ENCODE measurements at regions not wholly inside any gene's neighbourhood (a gene's known extent, or its start where the extent isn't known, plus 50 kb on each side); places are given as distances from the start of the nearest gene placed in this dataset.

DNA sequence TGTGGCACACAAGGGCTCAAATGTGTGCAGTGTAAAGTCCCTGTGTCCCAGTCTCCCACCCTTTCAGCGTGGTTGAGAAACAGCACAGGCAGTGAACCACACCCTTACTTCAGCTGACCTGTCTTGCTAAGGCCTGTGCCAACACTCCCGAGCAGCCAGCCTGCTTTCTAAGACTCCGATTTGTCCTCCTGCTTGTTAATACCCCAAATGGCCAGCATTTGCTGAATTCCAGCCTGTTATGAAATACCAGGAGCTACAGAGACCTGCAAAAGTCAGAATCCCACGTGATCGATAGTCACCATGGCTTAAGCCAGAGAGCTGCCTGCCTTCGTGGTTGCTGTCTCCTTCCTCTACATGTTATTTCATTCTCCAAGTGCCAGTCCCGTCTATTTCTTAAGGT is 200.5 kb downstream of the FGF9 start:
- TF ChIP-seq, protein P1, sequence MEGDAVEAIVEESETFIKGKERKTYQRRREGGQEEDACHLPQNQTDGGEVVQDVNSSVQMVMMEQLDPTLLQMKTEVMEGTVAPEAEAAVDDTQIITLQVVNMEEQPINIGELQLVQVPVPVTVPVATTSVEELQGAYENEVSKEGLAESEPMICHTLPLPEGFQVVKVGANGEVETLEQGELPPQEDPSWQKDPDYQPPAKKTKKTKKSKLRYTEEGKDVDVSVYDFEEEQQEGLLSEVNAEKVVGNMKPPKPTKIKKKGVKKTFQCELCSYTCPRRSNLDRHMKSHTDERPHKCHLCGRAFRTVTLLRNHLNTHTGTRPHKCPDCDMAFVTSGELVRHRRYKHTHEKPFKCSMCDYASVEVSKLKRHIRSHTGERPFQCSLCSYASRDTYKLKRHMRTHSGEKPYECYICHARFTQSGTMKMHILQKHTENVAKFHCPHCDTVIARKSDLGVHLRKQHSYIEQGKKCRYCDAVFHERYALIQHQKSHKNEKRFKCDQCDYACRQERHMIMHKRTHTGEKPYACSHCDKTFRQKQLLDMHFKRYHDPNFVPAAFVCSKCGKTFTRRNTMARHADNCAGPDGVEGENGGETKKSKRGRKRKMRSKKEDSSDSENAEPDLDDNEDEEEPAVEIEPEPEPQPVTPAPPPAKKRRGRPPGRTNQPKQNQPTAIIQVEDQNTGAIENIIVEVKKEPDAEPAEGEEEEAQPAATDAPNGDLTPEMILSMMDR (IDR thresholded peaks at IDR 0.05): no peak
- no peak for TF ChIP-seq POLR2A (IDR thresholded peaks at IDR 0.05)

All from gastroesophageal sphincter (tissue), 3 donors.